ENCODE measurements at regions not wholly inside any gene's neighbourhood (a gene's known extent, or its start where the extent isn't known, plus 50 kb on each side); places are given as distances from the start of the nearest gene placed in this dataset.

DNA sequence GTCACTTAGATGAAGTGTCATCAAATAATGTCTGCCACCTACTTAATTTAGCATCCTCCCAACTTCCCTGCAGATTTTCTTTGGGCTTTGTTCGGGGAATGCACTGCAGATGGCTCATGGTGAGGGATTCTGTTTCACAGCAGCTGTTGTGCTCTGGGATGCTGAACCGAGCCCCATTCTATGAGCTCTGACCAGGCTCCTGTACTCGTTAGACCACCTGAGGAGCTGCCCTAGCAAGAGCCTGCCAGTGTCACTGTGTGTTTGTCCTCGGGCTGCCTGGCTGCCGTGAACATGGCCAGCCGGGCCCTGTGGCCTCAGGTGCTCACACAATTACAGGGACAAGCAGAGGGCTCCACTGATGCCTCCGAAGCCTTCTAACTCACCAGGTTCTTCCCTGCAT lies 238.8 kb upstream of the ECI2 start:
- H3K27ac ChIP-seq: no peak overlapping the region
- TF ChIP-seq, protein P1, sequence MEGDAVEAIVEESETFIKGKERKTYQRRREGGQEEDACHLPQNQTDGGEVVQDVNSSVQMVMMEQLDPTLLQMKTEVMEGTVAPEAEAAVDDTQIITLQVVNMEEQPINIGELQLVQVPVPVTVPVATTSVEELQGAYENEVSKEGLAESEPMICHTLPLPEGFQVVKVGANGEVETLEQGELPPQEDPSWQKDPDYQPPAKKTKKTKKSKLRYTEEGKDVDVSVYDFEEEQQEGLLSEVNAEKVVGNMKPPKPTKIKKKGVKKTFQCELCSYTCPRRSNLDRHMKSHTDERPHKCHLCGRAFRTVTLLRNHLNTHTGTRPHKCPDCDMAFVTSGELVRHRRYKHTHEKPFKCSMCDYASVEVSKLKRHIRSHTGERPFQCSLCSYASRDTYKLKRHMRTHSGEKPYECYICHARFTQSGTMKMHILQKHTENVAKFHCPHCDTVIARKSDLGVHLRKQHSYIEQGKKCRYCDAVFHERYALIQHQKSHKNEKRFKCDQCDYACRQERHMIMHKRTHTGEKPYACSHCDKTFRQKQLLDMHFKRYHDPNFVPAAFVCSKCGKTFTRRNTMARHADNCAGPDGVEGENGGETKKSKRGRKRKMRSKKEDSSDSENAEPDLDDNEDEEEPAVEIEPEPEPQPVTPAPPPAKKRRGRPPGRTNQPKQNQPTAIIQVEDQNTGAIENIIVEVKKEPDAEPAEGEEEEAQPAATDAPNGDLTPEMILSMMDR (conservative IDR thresholded peaks at IDR 0.05): no peak

DNA sequence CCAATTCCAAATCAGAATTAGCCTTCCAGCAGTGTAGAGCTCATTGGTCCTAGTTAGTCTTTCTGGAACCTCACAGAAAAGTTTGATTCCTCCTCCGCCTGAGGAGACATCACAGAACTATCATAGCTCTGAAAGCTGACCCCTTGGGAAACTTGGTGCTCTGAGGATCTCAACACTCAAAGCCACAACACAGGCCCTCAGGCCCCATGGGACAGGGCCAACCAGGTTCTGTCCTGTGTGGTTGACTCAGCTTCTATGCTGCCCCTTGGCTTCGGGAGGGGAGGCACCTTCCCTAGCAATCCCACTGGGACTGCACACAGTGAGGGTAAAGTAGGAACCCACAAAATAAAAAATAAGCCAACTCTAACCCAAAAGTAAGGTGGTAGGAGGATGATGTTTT lies 237.5 kb upstream of the ECI2 start:
- TF ChIP-seq, protein P1 (conservative IDR thresholded peaks at IDR 0.05): no peak
- no peak overlapping the region for H3K27ac ChIP-seq

DNA sequence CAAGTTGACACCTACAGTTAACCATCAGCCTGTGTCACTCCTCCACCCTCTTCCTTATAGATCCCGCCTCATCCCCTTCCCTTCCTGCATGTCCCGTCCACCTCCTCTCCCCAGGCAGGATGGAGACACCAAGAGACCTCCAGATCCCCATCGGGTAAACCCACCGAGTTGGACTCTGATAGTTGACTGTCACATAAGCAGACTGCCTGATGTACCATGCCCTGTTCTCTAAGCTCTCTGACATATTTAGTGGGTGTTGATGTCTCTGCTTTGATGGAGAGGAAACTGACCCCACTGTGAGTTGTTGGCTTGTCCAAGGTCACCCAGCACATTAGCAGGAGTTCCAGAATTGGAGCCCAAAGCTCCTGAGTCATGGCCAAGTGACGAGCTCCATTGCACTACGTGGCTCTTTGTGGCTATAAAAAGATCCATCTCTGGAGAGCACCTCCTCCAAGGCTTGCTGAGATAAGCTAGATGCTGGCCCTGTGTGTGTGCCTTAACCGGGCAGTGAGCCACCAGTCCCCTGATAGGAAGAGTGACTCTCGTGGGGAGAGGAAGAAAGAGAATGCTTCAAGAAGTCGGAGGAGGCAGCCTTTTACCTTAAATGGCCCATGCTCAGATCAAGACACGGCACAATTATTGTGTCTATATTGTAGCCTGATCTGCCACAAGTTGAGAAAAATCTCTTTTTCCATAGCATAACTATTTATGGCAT lies 236.0 kb upstream of the ECI2 start:
- no peak overlapping the region for H3K27ac ChIP-seq
- TF ChIP-seq, protein P1 (conservative IDR thresholded peaks at IDR 0.05): no peak

DNA sequence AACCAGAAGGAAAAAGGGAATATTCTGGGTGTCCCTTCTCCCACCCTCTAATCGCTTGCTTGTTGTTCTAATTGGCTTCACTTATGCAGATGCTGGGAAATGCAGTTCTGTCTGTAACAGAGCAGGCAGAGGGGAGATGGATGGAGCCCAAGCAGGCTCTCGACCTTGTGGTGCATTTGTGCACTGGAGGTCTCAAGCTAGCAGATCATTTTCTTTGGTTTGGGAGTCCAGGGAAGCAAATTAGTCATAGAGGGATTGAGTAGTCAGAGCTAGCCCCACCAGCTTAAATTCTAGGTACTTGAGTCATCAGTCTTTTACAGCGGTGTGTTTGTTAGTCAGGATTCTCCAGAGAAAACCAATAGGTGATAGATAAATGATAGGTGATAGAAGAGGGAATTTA lies 234.7 kb upstream of the ECI2 start:
- H3K27ac ChIP-seq: no peak overlapping the region
- TF ChIP-seq, protein P1 (conservative IDR thresholded peaks at IDR 0.05): no peak

DNA sequence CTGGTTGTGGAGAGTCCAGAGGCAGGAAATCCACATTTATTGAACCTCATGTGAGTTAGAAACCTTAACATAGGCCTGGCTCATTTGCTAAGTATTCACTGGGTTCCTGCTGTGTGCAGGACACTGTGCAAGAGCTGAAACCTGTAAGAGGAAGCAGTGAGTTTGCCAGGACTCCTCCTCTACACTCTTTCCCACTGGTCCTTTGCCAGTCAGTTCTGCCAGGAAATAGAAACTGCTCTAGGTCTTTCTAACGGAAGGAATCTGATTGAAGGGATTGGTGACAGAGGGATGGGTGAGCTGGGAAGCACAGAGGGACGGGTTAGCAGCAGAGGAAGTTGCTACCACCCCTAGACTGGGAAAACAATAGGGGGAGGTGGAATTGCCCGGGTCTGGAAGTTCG lies 234.2 kb upstream of the ECI2 start:
- TF ChIP-seq, protein P1 (conservative IDR thresholded peaks at IDR 0.05): no peak
- H3K27ac ChIP-seq: no peak overlapping the region

DNA sequence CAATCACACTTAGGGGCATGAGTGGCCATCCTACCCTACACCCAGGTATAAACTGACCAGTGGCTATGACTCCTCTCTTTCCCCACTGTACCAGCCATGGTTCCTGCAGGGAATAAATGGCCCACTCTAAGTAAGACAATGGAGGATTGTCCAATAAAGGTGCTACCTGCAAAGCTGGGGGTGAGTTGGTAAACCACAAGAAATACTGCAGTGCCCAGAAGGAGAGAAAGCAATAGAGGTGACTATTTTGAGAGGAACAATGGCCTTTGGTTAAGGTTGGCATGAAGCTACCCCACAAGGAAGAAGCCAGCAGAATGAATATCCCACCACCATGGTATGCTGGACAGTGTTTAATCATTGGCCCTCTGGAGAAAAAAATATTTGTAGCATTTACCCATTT lies 233.3 kb upstream of the ECI2 start:
- TF ChIP-seq, protein P1 (conservative IDR thresholded peaks at IDR 0.05): no peak
- H3K27ac ChIP-seq: no peak overlapping the region

DNA sequence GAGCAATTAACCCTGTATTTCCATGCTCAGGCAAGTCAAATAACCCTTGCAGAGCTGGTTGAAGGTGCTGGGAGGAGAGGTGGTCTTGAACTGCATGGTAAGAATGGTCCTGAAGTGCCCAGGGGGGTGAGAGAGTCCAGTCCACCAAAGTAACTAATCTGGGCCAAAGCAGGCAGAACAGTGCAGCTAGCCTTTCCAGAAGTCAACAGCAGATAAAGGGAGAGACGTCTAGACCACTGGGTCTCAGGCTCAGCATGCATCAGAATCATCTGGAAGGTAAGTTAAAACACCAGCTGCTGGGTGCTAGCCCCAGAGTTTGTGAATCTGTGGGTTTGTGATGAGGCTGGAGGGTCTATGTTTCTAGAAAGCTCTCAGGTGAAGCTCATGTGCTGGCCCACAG lies 232.3 kb upstream of the ECI2 start:
- TF ChIP-seq, protein P1 (conservative IDR thresholded peaks at IDR 0.05): no peak
- H3K27ac ChIP-seq: no peak overlapping the region

Data from VCaP (cell line).